ENCODE measurements at regions not wholly inside any gene's neighbourhood (a gene's known extent, or its start where the extent isn't known, plus 50 kb on each side); places are given as distances from the start of the nearest gene placed in this dataset.

GRCh38 chrX:138287205-138287877, 424.2 kb downstream of the FGF13 start:
- H2AFZ ChIP-seq (ENCODE audit: low read length), result no peak overlapping the region
- no peaks in the 10 kb centered on the region for H3K4me1 ChIP-seq (ENCODE audit: insufficient read depth, low read length, poor library complexity, severe bottlenecking)
- TF ChIP-seq EZH2phosphoT487 (IDR thresholded peaks at IDR 0.05; ENCODE audit: borderline replicate concordance), result no peak
- H3K9ac ChIP-seq (ENCODE audit: low read depth, low read length, poor library complexity, severe bottlenecking), result no peak overlapping the region
- no peaks in the 10 kb centered on the region for H3K36me3 ChIP-seq (ENCODE audit: insufficient read depth, low read length)
- H3K9me2 ChIP-seq (replicated peaks; ENCODE audit: low read depth, low read length), result no peaks in the 10 kb centered on the region
- no peaks in the 10 kb centered on the region for H3K9me3 ChIP-seq (ENCODE audit: insufficient read depth, low read depth, low read length)
- H3F3A ChIP-seq (ENCODE audit: low read depth), result no peaks in the 10 kb centered on the region
- no peaks in the 10 kb centered on the region for H3K27me3 ChIP-seq (ENCODE audit: insufficient read depth, low read length, poor library complexity, severe bottlenecking)
- H3K79me2 ChIP-seq (ENCODE audit: insufficient read depth, low read length), result no peaks in the 10 kb centered on the region
- no peak overlapping the region for H3K4me3 ChIP-seq (ENCODE audit: low read length, poor library complexity, severe bottlenecking)
- H4K20me1 ChIP-seq (ENCODE audit: insufficient read depth, low read length, poor library complexity, severe bottlenecking), result no peaks in the 10 kb centered on the region
- no peak overlapping the region for H3K4me2 ChIP-seq (ENCODE audit: low read depth, low read length, poor library complexity, severe bottlenecking)

DNA sequence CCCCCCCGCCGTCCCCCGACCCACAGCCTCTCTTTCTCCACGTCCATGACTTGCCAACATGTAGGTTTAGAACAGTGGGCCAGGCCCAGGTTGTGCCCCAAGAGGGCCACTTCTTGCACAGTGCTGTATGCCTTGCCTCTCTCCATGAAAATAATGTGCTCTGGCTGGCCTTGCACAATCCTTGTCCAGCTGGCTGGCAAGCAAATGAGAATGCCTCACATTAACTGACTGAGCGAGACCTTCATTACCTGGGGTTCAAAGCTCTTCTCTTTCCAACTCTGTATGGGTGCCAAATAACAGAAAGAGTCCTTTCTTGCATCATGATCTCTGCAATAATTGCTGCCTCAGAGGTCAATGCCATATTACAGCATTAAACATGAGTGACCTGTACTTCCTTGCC, 416.6 kb downstream of the FGF13 start:
- Histone ChIP-seq H3K4me2 (ENCODE audit: low read depth, low read length, poor library complexity, severe bottlenecking) (no peak overlapping the region), H3K9me2 (replicated peaks; ENCODE audit: low read depth, low read length) (no peaks in the 10 kb centered on the region), H2AFZ (ENCODE audit: low read length) (no peak overlapping the region), H3K9me3 (ENCODE audit: insufficient read depth, low read depth, low read length) (no peaks in the 10 kb centered on the region), H3K9ac (ENCODE audit: low read depth, low read length, poor library complexity, severe bottlenecking) (no peak overlapping the region), H3K36me3 (ENCODE audit: insufficient read depth, low read length) (no peaks in the 10 kb centered on the region), H3K4me1 (ENCODE audit: insufficient read depth, low read length, poor library complexity, severe bottlenecking) (no peaks in the 10 kb centered on the region), H3K27me3 (ENCODE audit: insufficient read depth, low read length, poor library complexity, severe bottlenecking) (no peaks in the 10 kb centered on the region), H4K20me1 (ENCODE audit: insufficient read depth, low read length, poor library complexity, severe bottlenecking) (no peaks in the 10 kb centered on the region), H3K4me3 (ENCODE audit: low read length, poor library complexity, severe bottlenecking) (no peak overlapping the region), H3K79me2 (ENCODE audit: insufficient read depth, low read length) (no peaks in the 10 kb centered on the region), H3F3A (ENCODE audit: low read depth) (no peaks in the 10 kb centered on the region)
- no peak for TF ChIP-seq EZH2phosphoT487 (IDR thresholded peaks at IDR 0.05; ENCODE audit: borderline replicate concordance)
- TF ChIP-seq, protein P1, sequence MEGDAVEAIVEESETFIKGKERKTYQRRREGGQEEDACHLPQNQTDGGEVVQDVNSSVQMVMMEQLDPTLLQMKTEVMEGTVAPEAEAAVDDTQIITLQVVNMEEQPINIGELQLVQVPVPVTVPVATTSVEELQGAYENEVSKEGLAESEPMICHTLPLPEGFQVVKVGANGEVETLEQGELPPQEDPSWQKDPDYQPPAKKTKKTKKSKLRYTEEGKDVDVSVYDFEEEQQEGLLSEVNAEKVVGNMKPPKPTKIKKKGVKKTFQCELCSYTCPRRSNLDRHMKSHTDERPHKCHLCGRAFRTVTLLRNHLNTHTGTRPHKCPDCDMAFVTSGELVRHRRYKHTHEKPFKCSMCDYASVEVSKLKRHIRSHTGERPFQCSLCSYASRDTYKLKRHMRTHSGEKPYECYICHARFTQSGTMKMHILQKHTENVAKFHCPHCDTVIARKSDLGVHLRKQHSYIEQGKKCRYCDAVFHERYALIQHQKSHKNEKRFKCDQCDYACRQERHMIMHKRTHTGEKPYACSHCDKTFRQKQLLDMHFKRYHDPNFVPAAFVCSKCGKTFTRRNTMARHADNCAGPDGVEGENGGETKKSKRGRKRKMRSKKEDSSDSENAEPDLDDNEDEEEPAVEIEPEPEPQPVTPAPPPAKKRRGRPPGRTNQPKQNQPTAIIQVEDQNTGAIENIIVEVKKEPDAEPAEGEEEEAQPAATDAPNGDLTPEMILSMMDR (conservative IDR thresholded peaks at IDR 0.05; ENCODE audit: low read length), result no peak

GRCh38 chrX:138298268-138298667, 413.2 kb downstream of the FGF13 start:
- H3K79me2 ChIP-seq (ENCODE audit: insufficient read depth, low read length), result no peaks in the 10 kb centered on the region

More at GRCh38 chrX:138298268-138298667, 413.2 kb downstream of the FGF13 start:
- no peak overlapping the region for H3K4me3 ChIP-seq (ENCODE audit: low read length, poor library complexity, severe bottlenecking)
- H3K4me1 ChIP-seq (ENCODE audit: insufficient read depth, low read length, poor library complexity, severe bottlenecking), result no peaks in the 10 kb centered on the region
- no peaks in the 10 kb centered on the region for H3K9me2 ChIP-seq (replicated peaks; ENCODE audit: low read depth, low read length)
- no peaks in the 10 kb centered on the region for H3K9me3 ChIP-seq (ENCODE audit: insufficient read depth, low read depth, low read length)
- H3K36me3 ChIP-seq (ENCODE audit: insufficient read depth, low read length), result no peaks in the 10 kb centered on the region
- no peaks in the 10 kb centered on the region for H3F3A ChIP-seq (ENCODE audit: low read depth)
- no peaks in the 10 kb centered on the region for H4K20me1 ChIP-seq (ENCODE audit: insufficient read depth, low read length, poor library complexity, severe bottlenecking)
- H3K9ac ChIP-seq (ENCODE audit: low read depth, low read length, poor library complexity, severe bottlenecking), result no peak overlapping the region
- H2AFZ ChIP-seq (ENCODE audit: low read length), result no peak overlapping the region
- H3K4me2 ChIP-seq (ENCODE audit: low read depth, low read length, poor library complexity, severe bottlenecking), result no peak overlapping the region
- H3K27me3 ChIP-seq (ENCODE audit: insufficient read depth, low read length, poor library complexity, severe bottlenecking), result no peaks in the 10 kb centered on the region
- TF ChIP-seq, protein P1 (conservative IDR thresholded peaks at IDR 0.05; ENCODE audit: low read length), result no peak
- TF ChIP-seq EZH2phosphoT487 (IDR thresholded peaks at IDR 0.05; ENCODE audit: borderline replicate concordance), result no peak
